H9 (cell line): ENCODE measurements at regions not wholly inside any gene's neighbourhood (a gene's known extent, or its start where the extent isn't known, plus 50 kb on each side); places are given as distances from the start of the nearest gene placed in this dataset.
"Not testable (repeated sequence)": the region's sequence is repeated elsewhere in the genome, so short reads cannot be mapped to it uniquely, and the experiment has no call there.

Experiments used
- DNase-seq: peaks from one replicate; pipeline ENCODE4 v3.0.0-alpha.2; 2017
- H2AFZ ChIP-seq: one replicate; pipeline ENCODE4 v1.6.1; 2013; ENCODE audit warnings: mild to moderate bottlenecking, low read length, control low read depth, moderate library complexity
- H2AK5ac ChIP-seq: 2 replicates; pipeline ENCODE4 v1.6.1; 2013; ENCODE audit warnings: low read length, control low read depth, mixed read lengths; ENCODE audit not compliant: insufficient read length
- H2BK120ac ChIP-seq: one replicate; pipeline ENCODE4 v1.6.1; 2013; ENCODE audit warnings: low read depth, mild to moderate bottlenecking, low read length, control low read depth, inconsistent platforms; ENCODE audit not compliant: poor library complexity, severe bottlenecking
- H2BK12ac ChIP-seq: 2 replicates; pipeline ENCODE4 v1.6.1; 2013; ENCODE audit warnings: low read length, control low read depth, mixed read lengths, low read depth; ENCODE audit not compliant: insufficient read length
- H2BK15ac ChIP-seq: 2 replicates; pipeline ENCODE4 v1.6.1; 2013; ENCODE audit warnings: low read depth, low read length, control low read depth
- H2BK20ac ChIP-seq: one replicate; pipeline ENCODE4 v1.6.1; 2013; ENCODE audit warnings: low read depth, mild to moderate bottlenecking, low read length, control low read depth, inconsistent platforms; ENCODE audit not compliant: poor library complexity, severe bottlenecking
- H2BK5ac ChIP-seq: 2 replicates; pipeline ENCODE4 v1.6.1; 2013; ENCODE audit warnings: low read length, control low read depth, mixed read lengths; ENCODE audit not compliant: insufficient read length
- H3K14ac ChIP-seq: 2 replicates; pipeline ENCODE4 v1.6.1; 2013; ENCODE audit warnings: low read length, control low read depth; ENCODE audit not compliant: insufficient read depth
- H3K18ac ChIP-seq: 2 replicates; pipeline ENCODE4 v1.6.1; 2013; ENCODE audit warnings: low read depth, mild to moderate bottlenecking, mixed read lengths, low read length, control low read depth; ENCODE audit not compliant: insufficient read length
- H3K23ac ChIP-seq: 2 replicates; pipeline ENCODE4 v1.6.1; 2013; ENCODE audit warnings: low read length, control low read depth, mixed read lengths, low read depth; ENCODE audit not compliant: insufficient read length
- H3K23me2 ChIP-seq: 2 replicates; pipeline ENCODE4 v1.6.1; 2013; ENCODE audit warnings: low read depth, mild to moderate bottlenecking, mixed read lengths, low read length, control low read depth; ENCODE audit not compliant: insufficient read length, poor library complexity, severe bottlenecking
- H3K27ac ChIP-seq: 2 replicates; pipeline ENCODE4 v1.5.1; 2013; ENCODE audit warnings: low read length, control low read depth, mixed read lengths, low read depth; ENCODE audit not compliant: insufficient read length
- H3K27me3 ChIP-seq: 2 replicates; pipeline ENCODE4 v1.6.1; 2013; ENCODE audit warnings: low read length, control low read depth, inconsistent platforms; ENCODE audit not compliant: insufficient read depth
- H3K4ac ChIP-seq: 2 replicates; pipeline ENCODE4 v1.6.1; 2013; ENCODE audit warnings: low read depth, mild to moderate bottlenecking, control low read depth, inconsistent platforms, low read length, moderate library complexity
- H3K4me1 ChIP-seq: 2 replicates; pipeline ENCODE4 v1.6.1; 2013; ENCODE audit warnings: low read length, control low read depth, inconsistent platforms; ENCODE audit not compliant: insufficient read depth
- H3K4me2 ChIP-seq: 2 replicates; pipeline ENCODE4 v1.6.1; 2013; ENCODE audit warnings: low read length, control low read depth, mixed read lengths; ENCODE audit not compliant: insufficient read length, insufficient read depth
- H3K56ac ChIP-seq: 2 replicates; pipeline ENCODE4 v1.6.1; 2013; ENCODE audit warnings: low read depth, mild to moderate bottlenecking, mixed read lengths, low read length, control low read depth; ENCODE audit not compliant: insufficient read length
- H3K79me1 ChIP-seq: 2 replicates; pipeline ENCODE4 v1.6.1; 2013; ENCODE audit warnings: low read depth, mild to moderate bottlenecking, moderate library complexity, low read length, control low read depth, inconsistent platforms; ENCODE audit not compliant: insufficient read depth, poor library complexity, severe bottlenecking
- H3K79me2 ChIP-seq: 2 replicates; pipeline ENCODE4 v1.6.1; 2013; ENCODE audit warnings: low read length, control low read depth, inconsistent platforms; ENCODE audit not compliant: insufficient read depth
- H3K9ac ChIP-seq: 2 replicates; pipeline ENCODE4 v1.6.1; 2013; ENCODE audit warnings: low read length, control low read depth, mixed read lengths; ENCODE audit not compliant: insufficient read length; ENCODE audit errors: extremely low read depth
- H3K9me3 ChIP-seq: one replicate; pipeline ENCODE4 v1.6.1; 2013; ENCODE audit warnings: low read depth, low read length, inconsistent platforms; ENCODE audit not compliant: control insufficient read depth
- H3T11ph ChIP-seq: one replicate; pipeline ENCODE4 v1.6.1; 2013; ENCODE audit warnings: mild to moderate bottlenecking, low read length, control low read depth, inconsistent platforms
- H4K20me1 ChIP-seq: one replicate; pipeline ENCODE4 v1.6.1; 2013; ENCODE audit not compliant: control insufficient read depth, insufficient read length, insufficient read depth
- H4K5ac ChIP-seq: 2 replicates; pipeline ENCODE4 v1.6.1; 2013; ENCODE audit warnings: low read depth, mild to moderate bottlenecking, mixed read lengths, low read length, control low read depth; ENCODE audit not compliant: insufficient read length
- H4K8ac ChIP-seq: replicated peaks from 2 replicates; pipeline ENCODE4 v1.6.1; 2013; ENCODE audit warnings: low read length, control low read depth, mixed read lengths, low read depth; ENCODE audit not compliant: insufficient read length
- H4K91ac ChIP-seq: 2 replicates; pipeline ENCODE4 v1.6.1; 2013; ENCODE audit warnings: low read depth, mild to moderate bottlenecking, moderate library complexity, mixed read lengths, low read length, control low read depth; ENCODE audit not compliant: insufficient read length
- H3K27ac Mint-ChIP-seq, 3 experiments: 2 replicates in 2 of 3; 3 replicates in 1 of 3; pipeline ENCODE4 v1.8.0; 2020 to 2021; ENCODE audit warnings: mixed read lengths in 3 of 3, mild to moderate bottlenecking in 1 of 3, moderate library complexity in 1 of 3
- H3K27me3 Mint-ChIP-seq: 2 replicates; pipeline ENCODE4 v1.8.0; 2021; ENCODE audit warnings: low read depth, mild to moderate bottlenecking, moderate library complexity, mixed read lengths
- H3K36me3 Mint-ChIP-seq, 3 experiments: 2 replicates in 2 of 3; 3 replicates in 1 of 3; pipeline ENCODE4 v1.8.0; 2020 to 2021; ENCODE audit warnings: low read depth in 3 of 3, mixed read lengths in 3 of 3; ENCODE audit not compliant: insufficient read depth in 1 of 3
- H3K4me1 Mint-ChIP-seq, 2 experiments: 2 replicates each; pipeline ENCODE4 v1.8.0; 2020; ENCODE audit warnings: mixed read lengths in 2 of 2
- H3K4me3 Mint-ChIP-seq, 2 experiments: 2 replicates in 1 of 2; 3 replicates in 1 of 2; pipeline ENCODE4 v1.8.0; 2020 to 2021; ENCODE audit warnings: mild to moderate bottlenecking in 2 of 2, mixed read lengths in 2 of 2, moderate library complexity in 1 of 2
- H3K9me3 Mint-ChIP-seq, 2 experiments: 2 replicates in 1 of 2; 3 replicates in 1 of 2; pipeline ENCODE4 v1.8.0; 2020; ENCODE audit warnings: mild to moderate bottlenecking in 2 of 2, mixed read lengths in 2 of 2, moderate library complexity in 1 of 2
- WGBS: extraction: QIAGEN DNeasy Blood & Tissue Kit; methylation state at CpG from one replicate; pipeline ENCODE4 v1.1.7; 2013; ENCODE audit warnings: missing lambda C conversion rate, low lambda C conversion rate, mixed read lengths; ENCODE audit not compliant: insufficient read length; ENCODE audit errors: extremely low coverage; 5-methylcytosine and 5-hydroxymethylcytosine counted together

GRCh38 chr16:16601239-16601638 is 222.3 kb downstream of the NPIPA7 start:
- not testable (repeated sequence) for H3T11ph ChIP-seq, H3K27me3 ChIP-seq, H3K56ac ChIP-seq, H3K27me3 Mint-ChIP-seq, H2BK120ac ChIP-seq, H3K23me2 ChIP-seq, H3K23ac ChIP-seq, H4K8ac ChIP-seq, H4K91ac ChIP-seq, DNase-seq, H2BK20ac ChIP-seq, H2AFZ ChIP-seq, H2BK5ac ChIP-seq, H3K27ac ChIP-seq, H3K9ac ChIP-seq, H3K9me3 Mint-ChIP-seq, H3K79me2 ChIP-seq, H4K5ac ChIP-seq, H2BK15ac ChIP-seq, H3K14ac ChIP-seq, H3K79me1 ChIP-seq, H3K4me1 ChIP-seq, H3K4ac ChIP-seq, H4K20me1 ChIP-seq, H3K36me3 Mint-ChIP-seq, H3K4me1 Mint-ChIP-seq, H2AK5ac ChIP-seq, H3K4me3 Mint-ChIP-seq, H3K9me3 ChIP-seq, H2BK12ac ChIP-seq, H3K27ac Mint-ChIP-seq, H3K4me2 ChIP-seq, H3K18ac ChIP-seq
- WGBS, result no CpG with 5 or more reads among the region's 4 CpGs

DNA sequence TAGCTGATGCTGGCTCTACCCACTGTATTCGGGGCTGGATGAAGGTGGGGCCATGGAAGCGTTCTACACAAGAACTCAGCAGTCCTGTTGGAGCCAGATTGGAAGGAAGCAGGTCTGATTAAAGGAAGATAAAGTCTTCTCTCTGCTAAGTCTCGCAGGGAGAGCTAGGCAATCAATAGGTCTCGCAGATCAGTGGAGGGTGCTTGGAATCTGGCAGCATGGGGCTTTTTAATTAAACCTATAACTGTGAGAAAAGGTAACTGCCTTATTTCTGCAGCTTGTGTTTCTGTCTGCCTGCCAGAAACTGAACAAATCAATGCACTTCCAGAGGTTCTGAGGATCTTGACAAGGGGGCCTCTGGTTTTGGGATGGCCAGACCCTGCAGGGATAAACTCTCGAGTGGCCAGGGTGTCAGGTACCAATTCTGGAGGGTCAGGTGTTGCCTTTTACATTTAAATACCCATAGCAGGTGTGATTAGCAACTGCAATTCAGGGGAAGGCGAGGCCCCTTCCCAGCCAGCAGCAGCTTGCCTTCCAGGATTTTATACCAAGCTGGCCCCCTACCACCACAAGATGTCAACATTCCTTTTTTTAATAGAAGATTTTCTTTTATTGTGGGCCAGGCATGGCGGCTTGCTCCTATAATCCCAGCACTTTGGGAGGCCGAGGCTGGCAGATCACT is 228.6 kb downstream of the NPIPA7 start:
- not testable (repeated sequence) for H3K4me3 Mint-ChIP-seq, H3K4me2 ChIP-seq, H3K27me3 ChIP-seq, H2BK20ac ChIP-seq, H2BK15ac ChIP-seq, DNase-seq, H2BK5ac ChIP-seq, H2AK5ac ChIP-seq, H3K9ac ChIP-seq, H3K14ac ChIP-seq, H3K9me3 Mint-ChIP-seq, H3K79me1 ChIP-seq, H3K23ac ChIP-seq, H3K56ac ChIP-seq, H3K27ac Mint-ChIP-seq, H4K5ac ChIP-seq, H3K36me3 Mint-ChIP-seq, H2BK12ac ChIP-seq, H3K27ac ChIP-seq, H4K8ac ChIP-seq, H2AFZ ChIP-seq, H3K79me2 ChIP-seq, H3T11ph ChIP-seq, H3K23me2 ChIP-seq, H3K4ac ChIP-seq, H4K20me1 ChIP-seq, H3K9me3 ChIP-seq, H3K4me1 Mint-ChIP-seq, H3K18ac ChIP-seq, H4K91ac ChIP-seq, H3K27me3 Mint-ChIP-seq, H3K4me1 ChIP-seq, H2BK120ac ChIP-seq
- no CpG with 5 or more reads among the region's 8 CpGs for WGBS
